Neuronal stem cell (in vitro differentiated cells): ENCODE measurements at regions not wholly inside any gene's neighbourhood (a gene's known extent, or its start where the extent isn't known, plus 50 kb on each side); places are given as distances from the start of the nearest gene placed in this dataset.

Experiments
- DNase-seq: peaks from one replicate; pipeline ENCODE4 v3.0.0-alpha.2; 2013; ENCODE audit warnings: low spot score
- H2AFZ ChIP-seq: one replicate; pipeline ENCODE4 v1.6.1; 2013; ENCODE audit warnings: mild to moderate bottlenecking, low read length, inconsistent platforms
- H2AK5ac ChIP-seq: 2 replicates; pipeline ENCODE4 v1.6.1; 2013; ENCODE audit warnings: low read depth, mild to moderate bottlenecking, inconsistent platforms, low read length, moderate library complexity, mixed read lengths
- H2BK120ac ChIP-seq: 2 replicates; pipeline ENCODE4 v1.6.1; 2013; ENCODE audit warnings: low read depth, mild to moderate bottlenecking, inconsistent platforms, low read length, moderate library complexity, mixed read lengths
- H2BK12ac ChIP-seq: one replicate; pipeline ENCODE4 v1.6.1; 2013; ENCODE audit warnings: low read length, inconsistent platforms
- H2BK15ac ChIP-seq: 2 replicates; pipeline ENCODE4 v1.6.1; 2013; ENCODE audit warnings: mild to moderate bottlenecking, low read length, inconsistent platforms, mixed read lengths
- H2BK5ac ChIP-seq: one replicate; pipeline ENCODE4 v1.6.1; 2013; ENCODE audit warnings: inconsistent platforms, mild to moderate bottlenecking, low read length, moderate library complexity
- H3K14ac ChIP-seq: one replicate; pipeline ENCODE4 v1.6.1; 2013; ENCODE audit warnings: low read length, inconsistent platforms
- H3K18ac ChIP-seq: 2 replicates; pipeline ENCODE4 v1.6.1; 2013; ENCODE audit warnings: low read length, inconsistent platforms
- H3K23ac ChIP-seq: 2 replicates; pipeline ENCODE4 v1.6.1; 2013; ENCODE audit warnings: low read depth, mild to moderate bottlenecking, mixed read lengths, low read length, inconsistent platforms; ENCODE audit not compliant: poor library complexity
- H3K27ac ChIP-seq: replicated peaks from 3 replicates; pipeline ENCODE4 v1.5.1; 2013; ENCODE audit warnings: low read length, inconsistent platforms
- H3K27me3 ChIP-seq, 3 experiments: 2 replicates each; pipeline ENCODE4 v1.6.1; 2013; ENCODE audit warnings: low read length in 3 of 3, mild to moderate bottlenecking in 2 of 3, inconsistent platforms in 1 of 3, low read depth in 1 of 3, mixed read lengths in 1 of 3, moderate library complexity in 1 of 3; ENCODE audit not compliant: control insufficient read depth in 3 of 3, insufficient read depth in 3 of 3
- H3K36me3 ChIP-seq, 2 donors: replicated peaks in 1 of 2; 2 replicates each; pipeline ENCODE4 v1.6.1; 2013; ENCODE audit warnings: low read length in 2 of 2; ENCODE audit not compliant: control insufficient read depth in 2 of 2, insufficient read depth in 2 of 2
- H3K4ac ChIP-seq: 2 replicates; pipeline ENCODE4 v1.6.1; 2013; ENCODE audit warnings: inconsistent platforms, mild to moderate bottlenecking, low read length, moderate library complexity
- H3K4me1 ChIP-seq, 2 donors: 1 replicate in 1 of 2; 2 replicates in 1 of 2; pipeline ENCODE4 v1.6.1; 2013; ENCODE audit warnings: low read length in 2 of 2, low read depth in 1 of 2; ENCODE audit not compliant: control insufficient read depth in 2 of 2, insufficient read depth in 1 of 2
- H3K4me2 ChIP-seq: one replicate; pipeline ENCODE4 v1.6.1; 2013; ENCODE audit warnings: mild to moderate bottlenecking, low read length, inconsistent platforms; ENCODE audit not compliant: insufficient read depth, poor library complexity, severe bottlenecking
- H3K4me3 ChIP-seq, 2 donors: 2 replicates each; pipeline ENCODE4 v1.5.1; 2013; ENCODE audit warnings: low read length in 2 of 2, mild to moderate bottlenecking in 2 of 2, inconsistent platforms in 1 of 2, moderate library complexity in 1 of 2
- H3K79me1 ChIP-seq: one replicate; pipeline ENCODE4 v1.6.1; 2013; ENCODE audit warnings: low read depth, mild to moderate bottlenecking, inconsistent platforms, low read length, moderate library complexity
- H3K9ac ChIP-seq: one replicate; pipeline ENCODE4 v1.6.1; 2013; ENCODE audit warnings: mild to moderate bottlenecking, low read depth, low read length, inconsistent platforms; ENCODE audit not compliant: poor library complexity
- H3K9me3 ChIP-seq, 2 donors: replicated peaks in 1 of 2; 2 replicates each; pipeline versions ENCODE3 to v1.6.1; 2013; ENCODE audit warnings: low read length in 2 of 2, mild to moderate bottlenecking in 2 of 2, inconsistent platforms in 1 of 2, low read depth in 1 of 2, mixed read lengths in 1 of 2, moderate library complexity in 1 of 2; ENCODE audit not compliant: control insufficient read depth in 2 of 2, insufficient read depth in 1 of 2
- H4K8ac ChIP-seq: one replicate; pipeline ENCODE4 v1.6.1; 2013; ENCODE audit warnings: low read depth, mild to moderate bottlenecking, inconsistent platforms, low read length, moderate library complexity
- H4K91ac ChIP-seq: one replicate; pipeline ENCODE4 v1.6.1; 2013; ENCODE audit warnings: low read length, low read depth, mild to moderate bottlenecking, inconsistent platforms; ENCODE audit not compliant: poor library complexity
- WGBS, 2 donors: extraction: QIAGEN DNeasy Blood & Tissue Kit; methylation state at CpG; one replicate each; pipeline ENCODE4 v1.1.7; 2013; ENCODE audit warnings: missing lambda C conversion rate in 2 of 2, mixed read lengths in 1 of 2; ENCODE audit not compliant: insufficient read length in 2 of 2, insufficient replicate concordance in 1 of 2; ENCODE audit errors: extremely low coverage in 2 of 2; 5-methylcytosine and 5-hydroxymethylcytosine counted together

GRCh38 chr2:67216881-67217280 is 180.3 kb upstream of the ETAA1 start:
- no peak overlapping the region for H3K14ac ChIP-seq
- H2AFZ ChIP-seq: no peak overlapping the region
- H3K4me3 ChIP-seq: no peak overlapping the region

GRCh38 chr2:67217398-67217797 is 179.7 kb upstream of the ETAA1 start:
- H3K27me3 ChIP-seq: no peaks in the 10 kb centered on the region
- H3K4ac ChIP-seq: no peak overlapping the region
- no peak overlapping the region for H3K23ac ChIP-seq
- H3K9me3 ChIP-seq: no peaks in the 10 kb centered on the region
- no peaks in the 10 kb centered on the region for H3K79me1 ChIP-seq
- H2BK12ac ChIP-seq: no peak overlapping the region
- no peak overlapping the region for H4K91ac ChIP-seq
- no peak overlapping the region for H3K4me2 ChIP-seq
- peaks cover 0 to 1% of the 10 kb centered on the region in 2 donors for H3K4me1 ChIP-seq
- no peak for DNase-seq
- no peak overlapping the region for H2BK5ac ChIP-seq
- H3K36me3 ChIP-seq: no peaks in the 10 kb centered on the region
- no peak overlapping the region for H4K8ac ChIP-seq
- H3K4me3 ChIP-seq: no peak overlapping the region
- no peak overlapping the region for H2AK5ac ChIP-seq
- no peak overlapping the region for H3K9ac ChIP-seq
- H3K27ac ChIP-seq: no peak overlapping the region
- no peak overlapping the region for H3K14ac ChIP-seq
- no peak overlapping the region for H2AFZ ChIP-seq
- no peak overlapping the region for H2BK120ac ChIP-seq
- no peak overlapping the region for H3K18ac ChIP-seq
- H2BK15ac ChIP-seq: no peak overlapping the region

More at GRCh38 chr2:67216881-67217280, 180.3 kb upstream of the ETAA1 start:
- Histone ChIP-seq H3K4me2 (no peak overlapping the region), H2BK15ac (no peak overlapping the region), H2BK12ac (no peak overlapping the region), H3K27ac (no peak overlapping the region), H3K4ac (no peak overlapping the region), H3K9me3 (no peaks in the 10 kb centered on the region), H3K27me3 (no peaks in the 10 kb centered on the region), H2BK5ac (no peak overlapping the region), H2AK5ac (no peak overlapping the region), H4K91ac (no peak overlapping the region), H3K23ac (no peak overlapping the region), H3K4me1 (peaks cover 0 to 1% of the 10 kb centered on the region in 2 donors), H3K79me1 (no peaks in the 10 kb centered on the region), H3K36me3 (no peaks in the 10 kb centered on the region), H2BK120ac (no peak overlapping the region), H3K18ac (no peak overlapping the region), H4K8ac (no peak overlapping the region), H3K9ac (no peak overlapping the region)
- no CpG with 5 or more reads among the region's 1 CpG for WGBS, 2 donors
- no peak for DNase-seq

DNA sequence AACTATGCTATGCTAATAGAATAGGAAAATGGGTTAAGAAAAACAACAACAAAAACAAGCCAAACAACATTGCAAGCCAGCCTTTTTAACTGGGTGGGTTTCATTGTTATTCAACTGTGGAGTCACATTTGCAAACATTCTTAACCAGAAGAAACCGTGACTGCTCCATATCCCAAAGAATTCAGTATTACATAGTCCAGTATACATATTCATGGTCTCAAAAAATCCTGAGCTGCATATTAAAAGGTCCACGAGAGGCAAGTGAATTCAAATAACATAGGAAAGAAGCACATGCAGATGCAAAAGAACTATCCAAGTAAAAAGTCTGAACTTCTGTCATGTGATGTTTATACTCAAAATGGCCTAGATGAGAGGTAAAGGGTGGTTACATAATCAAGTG is 179.1 kb upstream of the ETAA1 start:
- Histone ChIP-seq H3K9me3 (no peaks in the 10 kb centered on the region), H3K79me1 (no peaks in the 10 kb centered on the region), H2AK5ac (no peak overlapping the region), H4K8ac (no peak overlapping the region), H4K91ac (no peak overlapping the region), H3K9ac (no peak overlapping the region), H3K4me1 (peaks cover 0 to 1% of the 10 kb centered on the region in 2 donors), H3K4ac (no peak overlapping the region), H3K36me3 (no peaks in the 10 kb centered on the region), H3K27ac (no peak overlapping the region), H3K18ac (no peak overlapping the region), H2BK120ac (no peak overlapping the region), H2BK5ac (no peak overlapping the region), H3K14ac (no peak overlapping the region), H3K23ac (no peak overlapping the region), H2BK15ac (no peak overlapping the region), H2BK12ac (no peak overlapping the region), H3K27me3 (no peaks in the 10 kb centered on the region), H2AFZ (no peak overlapping the region), H3K4me2 (no peak overlapping the region), H3K4me3 (no peak overlapping the region)
- no CpG with 5 or more reads among the region's 2 CpGs for WGBS, 2 donors
- no peak for DNase-seq

DNA sequence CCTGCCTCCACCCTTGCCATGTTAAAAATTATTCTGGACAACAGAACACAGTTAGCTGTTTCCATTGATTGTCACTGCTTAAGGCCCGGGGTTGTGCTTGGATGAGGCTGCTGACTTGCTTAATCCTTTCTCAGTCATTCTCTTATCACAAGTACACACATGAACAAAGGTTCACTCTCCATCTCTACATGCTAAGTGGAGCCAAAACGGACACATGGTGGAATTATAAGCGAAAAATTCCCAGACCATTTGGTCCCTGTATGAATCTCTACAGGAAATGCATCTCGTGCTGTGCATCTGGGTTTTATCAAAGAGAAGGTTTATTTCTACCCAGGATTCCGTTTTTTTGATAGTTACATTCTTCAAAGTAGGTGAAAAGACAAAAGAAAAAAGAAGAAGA is 177.5 kb upstream of the ETAA1 start:
- H3K9ac ChIP-seq: no peak overlapping the region
- no peak overlapping the region for H3K4ac ChIP-seq
- no peak overlapping the region for H3K27ac ChIP-seq
- no peak overlapping the region for H3K4me3 ChIP-seq
- no peak overlapping the region for H2BK120ac ChIP-seq
- no peak overlapping the region for H2AFZ ChIP-seq
- H3K4me1 ChIP-seq: no peaks in the 10 kb centered on the region
- H3K9me3 ChIP-seq: no peaks in the 10 kb centered on the region
- no peak overlapping the region for H4K91ac ChIP-seq
- no CpG with 5 or more reads among the region's 5 CpGs for WGBS, 2 donors
- DNase-seq: no peak
- no peak overlapping the region for H4K8ac ChIP-seq
- H3K4me2 ChIP-seq: no peak overlapping the region
- H3K27me3 ChIP-seq: no peaks in the 10 kb centered on the region
- H2BK12ac ChIP-seq: no peak overlapping the region
- no peaks in the 10 kb centered on the region for H3K79me1 ChIP-seq
- no peaks in the 10 kb centered on the region for H3K36me3 ChIP-seq
- no peak overlapping the region for H3K23ac ChIP-seq
- no peak overlapping the region for H2BK15ac ChIP-seq
- H3K14ac ChIP-seq: no peak overlapping the region
- no peak overlapping the region for H2BK5ac ChIP-seq
- no peak overlapping the region for H2AK5ac ChIP-seq
- no peak overlapping the region for H3K18ac ChIP-seq
